RWPE1 (cell line): ENCODE measurements at regions not wholly inside any gene's neighbourhood (a gene's known extent, or its start where the extent isn't known, plus 50 kb on each side); places are given as distances from the start of the nearest gene placed in this dataset.
A peak's percentile ranks its signal among the peaks of the same experiment; 100 is the strongest.
"Not testable (repeated sequence)": the region's sequence is repeated elsewhere in the genome, so short reads cannot be mapped to it uniquely, and the experiment has no call there.

Source experiments
- CTCF ChIA-PET: fragments of 350-600 bp; sonication (Branson Sonifier 250); formaldehyde crosslinking; extraction: SDS; loops from one replicate; lab custom pipeline; 2021; lab: Yijun Ruan, JAX
- POLR2A ChIA-PET: fragments of 400-600 bp; formaldehyde crosslinking; extraction: SDS; loops from one replicate; lab custom pipeline; 2020; ENCODE audit warnings: antibody characterized with exemption; ENCODE audit not compliant: low non-redundant PET; lab: Yijun Ruan, JAX
- DNase-seq: peaks from one replicate; pipeline ENCODE4 v3.0.0; 2012; ENCODE audit warnings: low spot score
- H3K27ac ChIP-seq: fragments of 450-650 bp; 2 replicates; pipeline ENCODE4 v1.5.1; 2017
- TF ChIP-seq, protein P1 (sequence below): fragments of 450-650 bp; conservative IDR thresholded peaks from 2 replicates; pipeline ENCODE4 v1.5.1; 2017; ENCODE audit warnings: low read depth, mild to moderate bottlenecking

DNA sequence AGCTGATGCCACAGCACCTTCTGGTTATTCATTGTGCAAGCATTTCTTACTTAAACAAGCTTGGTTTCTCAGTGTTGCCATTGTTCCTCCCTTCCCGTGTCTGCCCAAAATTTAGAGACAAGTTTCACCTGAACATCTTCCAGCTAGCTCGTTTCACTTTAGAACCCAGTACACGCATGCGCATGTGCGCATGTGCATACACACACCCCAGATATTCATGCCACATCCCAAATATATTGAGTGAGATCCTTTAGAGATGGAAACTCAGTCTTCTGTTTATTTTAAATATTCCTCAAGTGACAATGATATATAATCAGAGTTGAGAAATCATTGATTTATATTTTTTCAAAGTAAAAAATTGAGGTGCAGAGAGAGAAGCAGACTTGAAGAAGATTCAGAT lies 147.6 kb downstream of the PLK2 start:
- H3K27ac ChIP-seq = no peak overlapping the region
- ChIA-PET POLR2A (no interaction called here), CTCF (no interaction called here)
- DNase-seq = no peak
- TF ChIP-seq, protein P1, sequence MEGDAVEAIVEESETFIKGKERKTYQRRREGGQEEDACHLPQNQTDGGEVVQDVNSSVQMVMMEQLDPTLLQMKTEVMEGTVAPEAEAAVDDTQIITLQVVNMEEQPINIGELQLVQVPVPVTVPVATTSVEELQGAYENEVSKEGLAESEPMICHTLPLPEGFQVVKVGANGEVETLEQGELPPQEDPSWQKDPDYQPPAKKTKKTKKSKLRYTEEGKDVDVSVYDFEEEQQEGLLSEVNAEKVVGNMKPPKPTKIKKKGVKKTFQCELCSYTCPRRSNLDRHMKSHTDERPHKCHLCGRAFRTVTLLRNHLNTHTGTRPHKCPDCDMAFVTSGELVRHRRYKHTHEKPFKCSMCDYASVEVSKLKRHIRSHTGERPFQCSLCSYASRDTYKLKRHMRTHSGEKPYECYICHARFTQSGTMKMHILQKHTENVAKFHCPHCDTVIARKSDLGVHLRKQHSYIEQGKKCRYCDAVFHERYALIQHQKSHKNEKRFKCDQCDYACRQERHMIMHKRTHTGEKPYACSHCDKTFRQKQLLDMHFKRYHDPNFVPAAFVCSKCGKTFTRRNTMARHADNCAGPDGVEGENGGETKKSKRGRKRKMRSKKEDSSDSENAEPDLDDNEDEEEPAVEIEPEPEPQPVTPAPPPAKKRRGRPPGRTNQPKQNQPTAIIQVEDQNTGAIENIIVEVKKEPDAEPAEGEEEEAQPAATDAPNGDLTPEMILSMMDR = no peak

DNA sequence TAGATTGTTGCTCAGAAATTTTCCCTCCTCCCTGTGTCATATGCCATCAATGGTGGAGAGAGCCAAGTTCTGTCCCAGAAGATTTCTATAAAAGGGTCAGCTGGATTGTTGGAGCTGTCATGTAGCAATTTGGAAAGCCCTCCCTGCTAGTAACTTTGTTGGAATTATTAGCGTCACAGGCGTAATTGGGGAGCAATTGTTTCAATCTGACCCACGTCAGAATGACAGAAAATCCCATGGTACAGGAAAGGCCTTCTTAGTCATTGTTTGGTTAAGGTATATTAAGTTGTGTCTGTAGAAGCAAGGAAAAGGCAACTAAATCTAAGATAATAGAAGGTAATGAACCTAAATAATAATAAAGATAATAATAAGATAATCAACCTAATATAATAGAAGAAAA lies 148.4 kb downstream of the PLK2 start:
- TF ChIP-seq, protein P1 = no peak
- ChIA-PET POLR2A (no interaction called here), CTCF (no interaction called here)
- DNase-seq = no peak
- H3K27ac ChIP-seq = no peak overlapping the region

DNA sequence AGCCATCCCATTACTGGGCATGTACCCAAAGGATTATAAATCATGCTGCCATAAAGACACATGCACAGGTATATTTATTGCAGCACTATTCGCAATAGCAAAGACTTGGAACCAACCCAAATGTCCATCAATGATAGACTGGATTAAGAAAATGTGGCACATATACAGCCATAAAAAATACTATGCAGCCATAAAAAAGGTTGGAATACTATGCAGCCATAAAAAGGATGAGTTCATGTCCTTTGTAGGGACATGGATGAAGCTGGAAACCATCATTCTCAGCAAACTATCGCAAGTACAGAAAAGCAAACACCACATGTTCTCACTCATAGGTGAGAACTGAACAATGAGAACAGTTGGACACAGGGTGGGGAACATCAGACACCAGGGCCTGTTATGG lies 151.5 kb downstream of the PLK2 start:
- H3K27ac ChIP-seq, CTCF ChIA-PET, POLR2A ChIA-PET, DNase-seq: not testable (repeated sequence)

DNA sequence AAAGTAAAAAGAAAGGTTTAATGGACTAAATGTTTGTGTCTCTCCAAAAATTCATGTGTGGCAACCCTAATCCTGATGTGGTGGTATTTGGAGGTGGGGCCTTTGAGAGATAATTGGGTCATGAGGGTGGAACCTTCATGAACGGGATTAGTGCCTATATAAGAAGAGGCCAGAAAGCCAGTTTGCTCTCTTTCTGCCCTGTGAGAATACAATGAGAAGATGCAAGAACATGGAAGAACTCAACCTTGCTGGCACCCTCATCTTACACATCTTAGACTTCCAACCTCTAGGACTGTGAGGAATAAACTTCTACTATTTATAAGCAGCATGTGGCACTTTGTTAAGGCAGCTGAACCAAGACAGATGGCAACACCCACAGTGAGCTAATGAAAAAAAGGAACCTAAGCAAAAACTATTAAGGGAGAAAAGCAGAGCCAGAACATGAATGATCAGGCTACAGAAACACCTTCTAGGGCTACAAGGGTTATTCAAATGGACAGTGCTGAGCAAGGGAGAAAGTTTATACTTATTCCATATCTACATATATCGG lies 159.5 kb downstream of the PLK2 start:
- ChIA-PET CTCF (no interaction called here), POLR2A (no interaction called here)
- TF ChIP-seq, protein P1 = no peak
- H3K27ac ChIP-seq = no peak overlapping the region
- no peak for DNase-seq

DNA sequence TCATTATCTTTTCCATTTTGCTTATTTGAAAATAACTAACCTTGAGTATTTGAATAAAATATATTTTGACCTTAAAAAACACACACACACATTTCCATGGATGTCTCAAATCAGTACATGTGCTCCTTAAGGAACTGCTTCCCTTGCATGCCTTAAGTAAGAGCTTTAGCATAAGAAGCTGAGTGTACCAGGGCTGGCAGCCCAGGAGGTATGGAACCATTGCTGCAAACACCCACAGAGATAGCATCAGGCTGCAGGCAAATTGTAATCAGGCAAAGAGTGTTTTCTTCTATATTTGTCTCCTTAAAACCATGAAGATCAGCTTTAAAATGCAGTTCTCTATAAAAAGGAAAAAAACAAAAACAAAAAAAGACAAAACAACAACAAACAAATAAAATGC lies 160.6 kb downstream of the PLK2 start:
- H3K27ac ChIP-seq = no peak overlapping the region
- TF ChIP-seq, protein P1 = no peak
- POLR2A ChIA-PET = no interaction called here
- CTCF ChIA-PET = interaction anchor here (0.7 kb wide), 3 partner anchors 200 to 505 kb away, joined by 5 to 7 read pairs (median 6); no protein-coding TSS in a partner anchor
- DNase-seq = no peak

DNA sequence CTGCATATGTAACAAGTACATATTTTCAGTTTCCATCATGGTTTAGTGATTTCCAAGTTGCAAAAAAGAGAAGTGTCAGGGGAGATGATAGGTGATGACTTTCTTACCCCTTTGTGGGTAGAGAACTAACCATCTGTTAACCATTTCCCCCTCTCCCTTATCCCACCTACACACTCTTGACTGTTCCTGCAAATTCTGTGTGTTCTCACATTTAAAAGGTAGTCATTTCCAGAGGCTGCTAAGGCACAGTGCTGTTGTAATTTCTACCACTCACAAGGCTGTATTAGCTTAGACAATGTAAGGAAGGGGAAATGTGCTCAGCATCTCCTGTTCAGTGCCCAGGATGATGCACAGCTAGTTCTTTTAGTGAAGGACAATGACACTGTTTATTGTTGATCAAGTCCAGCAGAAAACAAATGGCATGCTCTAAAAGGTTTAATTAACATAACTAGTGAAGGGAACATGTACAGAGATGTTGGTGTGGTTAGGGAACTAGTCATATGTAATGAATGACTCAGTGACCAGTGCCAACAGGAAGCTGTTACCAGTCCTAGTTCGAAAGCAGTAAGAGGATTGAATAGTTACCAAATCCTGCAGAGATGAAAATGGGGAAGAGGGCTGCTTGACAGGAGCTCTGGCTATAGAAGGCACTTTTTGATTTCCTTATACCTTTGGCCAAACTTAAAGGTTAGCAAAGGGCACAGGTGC lies 165.1 kb downstream of the PLK2 start:
- peak; percentile 64 for DNase-seq
- ChIA-PET POLR2A (no interaction called here), CTCF (interaction anchor here (0.6 to 0.8 kb wide), 3 partner anchors 151 to 765 kb away, joined by 3 to 6 read pairs (median 5); no protein-coding TSS in a partner anchor)
- H3K27ac ChIP-seq = no peak overlapping the region
- TF ChIP-seq, protein P1 = no peak

DNA sequence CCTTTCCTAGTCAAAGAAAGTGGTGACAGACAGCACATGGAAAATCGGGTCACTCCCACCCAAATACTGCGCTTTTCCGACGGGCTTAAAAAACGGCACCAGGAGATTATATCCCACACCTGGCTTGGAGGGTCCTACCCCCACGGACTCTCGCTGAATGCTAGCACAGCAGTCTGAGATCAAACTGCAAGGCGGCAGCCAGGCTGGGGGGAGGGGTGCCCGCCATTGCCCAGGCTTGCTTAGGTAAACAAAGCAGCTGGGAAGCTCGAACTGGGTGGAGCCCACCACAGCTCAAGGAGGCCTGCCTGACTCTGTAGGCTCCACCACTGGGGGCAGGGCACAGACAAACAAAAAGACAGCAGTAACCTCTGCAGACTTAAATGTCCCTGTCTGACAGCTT lies 171.6 kb downstream of the PLK2 start:
- CTCF ChIA-PET, H3K27ac ChIP-seq, POLR2A ChIA-PET, DNase-seq: not testable (repeated sequence)
